ENCODE measurements at regions not wholly inside any gene's neighbourhood (a gene's known extent, or its start where the extent isn't known, plus 50 kb on each side); places are given as distances from the start of the nearest gene placed in this dataset.

GRCh38 chr13:44758630-44759383 lies 182.7 kb upstream of the TSC22D1 start:
- Mint-ChIP-seq H3K4me3 (ENCODE audit: unreplicated experiment) (no peak overlapping the region), H3K9me3 (ENCODE audit: unreplicated experiment) (no peaks in the 10 kb centered on the region), H3K4me1 (ENCODE audit: unreplicated experiment) (peaks cover 23% of the 10 kb centered on the region), H3K36me3 (ENCODE audit: unreplicated experiment) (no peaks in the 10 kb centered on the region), H3K27ac (ENCODE audit: unreplicated experiment) (peak overlapping the region; percentile 81), H3K27me3 (ENCODE audit: unreplicated experiment) (no peaks in the 10 kb centered on the region)
- TF ChIP-seq CTCF (IDR thresholded peaks at IDR 0.05) = no peak
- DNase-seq (ENCODE audit: extremely low spot score, unreplicated experiment) = no peak

- Mint-ChIP-seq H3K4me3 (ENCODE audit: unreplicated experiment) (no peak overlapping the region), H3K27ac (ENCODE audit: unreplicated experiment) (no peak overlapping the region), H3K4me1 (ENCODE audit: unreplicated experiment) (peaks cover 21% of the 10 kb centered on the region), H3K36me3 (ENCODE audit: unreplicated experiment) (no peaks in the 10 kb centered on the region), H3K9me3 (ENCODE audit: unreplicated experiment) (no peaks in the 10 kb centered on the region), H3K27me3 (ENCODE audit: unreplicated experiment) (no peaks in the 10 kb centered on the region)
- no peak for DNase-seq (ENCODE audit: extremely low spot score, unreplicated experiment)
- TF ChIP-seq CTCF (IDR thresholded peaks at IDR 0.05) = no peak
These were observed 181.5 kb upstream of the TSC22D1 start for GRCh38 chr13:44757671-44758070.

GRCh38 chr13:44756276-44756810 lies 180.2 kb upstream of the TSC22D1 start:
- Mint-ChIP-seq H3K27me3 (ENCODE audit: unreplicated experiment) (no peaks in the 10 kb centered on the region), H3K4me1 (ENCODE audit: unreplicated experiment) (peaks cover 21% of the 10 kb centered on the region), H3K36me3 (ENCODE audit: unreplicated experiment) (no peaks in the 10 kb centered on the region), H3K27ac (ENCODE audit: unreplicated experiment) (no peak overlapping the region), H3K4me3 (ENCODE audit: unreplicated experiment) (no peak overlapping the region), H3K9me3 (ENCODE audit: unreplicated experiment) (no peaks in the 10 kb centered on the region)
- no peak for DNase-seq (ENCODE audit: extremely low spot score, unreplicated experiment)
- no peak for TF ChIP-seq CTCF (IDR thresholded peaks at IDR 0.05)

- Mint-ChIP-seq H3K27ac (ENCODE audit: unreplicated experiment) (no peak overlapping the region), H3K27me3 (ENCODE audit: unreplicated experiment) (no peaks in the 10 kb centered on the region), H3K9me3 (ENCODE audit: unreplicated experiment) (no peaks in the 10 kb centered on the region), H3K4me1 (ENCODE audit: unreplicated experiment) (peaks cover 21% of the 10 kb centered on the region), H3K36me3 (ENCODE audit: unreplicated experiment) (no peaks in the 10 kb centered on the region), H3K4me3 (ENCODE audit: unreplicated experiment) (no peak overlapping the region)
- TF ChIP-seq CTCF (IDR thresholded peaks at IDR 0.05) = no peak
- DNase-seq (ENCODE audit: extremely low spot score, unreplicated experiment) = no peak
These were observed 179.7 kb upstream of the TSC22D1 start for GRCh38 chr13:44755872-44756271.

GRCh38 chr13:44752164-44752563 lies 176.0 kb upstream of the TSC22D1 start:
- H3K4me3 Mint-ChIP-seq (ENCODE audit: unreplicated experiment) = no peak overlapping the region
- H3K27ac Mint-ChIP-seq (ENCODE audit: unreplicated experiment) = no peak overlapping the region
- TF ChIP-seq CTCF (IDR thresholded peaks at IDR 0.05) = no peak
- H3K27me3 Mint-ChIP-seq (ENCODE audit: unreplicated experiment) = no peaks in the 10 kb centered on the region
- H3K36me3 Mint-ChIP-seq (ENCODE audit: unreplicated experiment) = no peaks in the 10 kb centered on the region
- peaks cover 7% of the 10 kb centered on the region for H3K4me1 Mint-ChIP-seq (ENCODE audit: unreplicated experiment)
- H3K9me3 Mint-ChIP-seq (ENCODE audit: unreplicated experiment) = no peaks in the 10 kb centered on the region
- DNase-seq (ENCODE audit: extremely low spot score, unreplicated experiment) = no peak

Data from osteocyte (in vitro differentiated cells).